ENCODE measurements at regions not wholly inside any gene's neighbourhood (a gene's known extent, or its start where the extent isn't known, plus 50 kb on each side); places are given as distances from the start of the nearest gene placed in this dataset.

- ChIA-PET CTCF (no interaction called here), POLR2A (no interaction called here)
- H3K4me3 ChIP-seq (ENCODE audit: low read depth, low read length) = no peak overlapping the region
- TF ChIP-seq, protein P1, sequence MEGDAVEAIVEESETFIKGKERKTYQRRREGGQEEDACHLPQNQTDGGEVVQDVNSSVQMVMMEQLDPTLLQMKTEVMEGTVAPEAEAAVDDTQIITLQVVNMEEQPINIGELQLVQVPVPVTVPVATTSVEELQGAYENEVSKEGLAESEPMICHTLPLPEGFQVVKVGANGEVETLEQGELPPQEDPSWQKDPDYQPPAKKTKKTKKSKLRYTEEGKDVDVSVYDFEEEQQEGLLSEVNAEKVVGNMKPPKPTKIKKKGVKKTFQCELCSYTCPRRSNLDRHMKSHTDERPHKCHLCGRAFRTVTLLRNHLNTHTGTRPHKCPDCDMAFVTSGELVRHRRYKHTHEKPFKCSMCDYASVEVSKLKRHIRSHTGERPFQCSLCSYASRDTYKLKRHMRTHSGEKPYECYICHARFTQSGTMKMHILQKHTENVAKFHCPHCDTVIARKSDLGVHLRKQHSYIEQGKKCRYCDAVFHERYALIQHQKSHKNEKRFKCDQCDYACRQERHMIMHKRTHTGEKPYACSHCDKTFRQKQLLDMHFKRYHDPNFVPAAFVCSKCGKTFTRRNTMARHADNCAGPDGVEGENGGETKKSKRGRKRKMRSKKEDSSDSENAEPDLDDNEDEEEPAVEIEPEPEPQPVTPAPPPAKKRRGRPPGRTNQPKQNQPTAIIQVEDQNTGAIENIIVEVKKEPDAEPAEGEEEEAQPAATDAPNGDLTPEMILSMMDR (IDR thresholded peaks at IDR 0.05; ENCODE audit: insufficient read depth, low read length, missing control alignments) = no peak
- DNase-seq (ENCODE audit: low read depth, low spot score) = no peak
Observed at GRCh38 chr2:75792146-75792545, 81.4 kb upstream of the GCFC2 start.

DNA sequence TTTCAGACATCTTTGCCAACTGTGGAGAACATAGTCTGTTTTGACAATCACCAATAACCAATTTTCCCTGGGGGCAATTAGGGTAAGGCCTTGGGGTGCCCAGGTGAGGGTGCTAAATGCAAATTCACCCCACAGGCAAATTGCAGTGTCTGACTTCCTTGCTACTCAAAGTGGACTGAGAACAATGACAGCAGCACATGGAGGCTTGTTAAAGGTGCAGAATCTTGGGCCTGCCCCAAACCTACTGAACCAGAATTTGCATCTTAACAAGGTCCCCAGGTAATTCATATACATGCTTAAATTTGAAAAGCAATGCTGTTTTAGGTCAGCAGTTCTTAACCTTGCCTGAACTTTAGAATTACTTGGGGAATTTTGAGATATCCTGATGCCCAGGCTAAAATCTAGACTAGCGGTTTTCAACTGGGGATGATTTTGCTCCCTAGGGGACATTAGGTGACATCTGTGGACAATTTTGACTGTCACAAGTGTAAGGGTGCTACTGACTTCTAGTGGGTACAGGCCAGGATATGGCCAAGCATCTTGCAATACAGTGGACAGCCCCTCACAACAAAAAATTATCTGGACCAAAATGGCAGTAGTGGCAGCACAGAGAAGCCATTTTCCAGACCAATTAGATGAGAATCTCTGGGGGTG lies 80.2 kb upstream of the GCFC2 start:
- H3K4me3 ChIP-seq (ENCODE audit: low read depth, low read length) = no peak overlapping the region
- DNase-seq (ENCODE audit: low read depth, low spot score) = no peak
- CTCF ChIA-PET = no interaction called here
- TF ChIP-seq, protein P1 (IDR thresholded peaks at IDR 0.05; ENCODE audit: insufficient read depth, low read length, missing control alignments) = no peak
- POLR2A ChIA-PET = no interaction called here

- TF ChIP-seq, protein P1 (IDR thresholded peaks at IDR 0.05; ENCODE audit: insufficient read depth, low read length, missing control alignments) = no peak
- CTCF ChIA-PET = no interaction called here
- DNase-seq (ENCODE audit: low read depth, low spot score) = no peak
- H3K4me3 ChIP-seq (ENCODE audit: low read depth, low read length) = no peak overlapping the region
- POLR2A ChIA-PET = no interaction called here
Observed at GRCh38 chr2:75790121-75790813, 79.6 kb upstream of the GCFC2 start.

- CTCF ChIA-PET = interaction anchor here (0.9 to 1.5 kb wide), 2 partner anchors 22 to 811 kb away, joined by 3 to 5 read pairs; no protein-coding TSS in a partner anchor
- POLR2A ChIA-PET = no interaction called here
- H3K4me3 ChIP-seq (ENCODE audit: low read depth, low read length) = no peak overlapping the region
- TF ChIP-seq, protein P1 (IDR thresholded peaks at IDR 0.05; ENCODE audit: insufficient read depth, low read length, missing control alignments) = no peak
- no peak for DNase-seq (ENCODE audit: low read depth, low spot score)
Observed at GRCh38 chr2:75788902-75789301, 78.2 kb upstream of the GCFC2 start.

DNA sequence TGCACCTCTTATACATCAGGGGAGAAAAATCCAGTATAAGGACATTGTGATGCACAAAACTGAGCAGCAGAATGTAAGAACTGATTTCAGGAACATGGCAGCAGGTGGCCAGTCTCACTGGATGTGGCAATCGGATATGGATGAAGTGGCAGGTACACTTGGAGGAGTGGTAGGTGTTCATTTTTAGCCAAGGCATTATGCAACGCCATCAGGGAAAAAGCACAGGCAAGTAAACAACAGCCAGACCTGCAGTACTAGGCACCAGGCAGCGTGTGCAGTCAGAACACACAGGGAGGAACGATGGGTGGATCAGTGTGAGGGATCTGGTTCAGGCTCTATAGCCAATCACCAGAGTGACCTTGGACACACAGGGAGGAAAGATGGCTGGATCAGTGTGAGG lies 77.4 kb upstream of the GCFC2 start:
- CTCF ChIA-PET = interaction anchor here (0.9 to 1.5 kb wide), 3 partner anchors 8 to 812 kb away, joined by 3 to 5 read pairs (median 3); no protein-coding TSS in a partner anchor
- TF ChIP-seq, protein P1 (IDR thresholded peaks at IDR 0.05; ENCODE audit: insufficient read depth, low read length, missing control alignments) = no peak
- H3K4me3 ChIP-seq (ENCODE audit: low read depth, low read length) = no peak overlapping the region
- no peak for DNase-seq (ENCODE audit: low read depth, low spot score)
- POLR2A ChIA-PET = no interaction called here

- TF ChIP-seq, protein P1 (IDR thresholded peaks at IDR 0.05; ENCODE audit: insufficient read depth, low read length, missing control alignments) = no peak
- ChIA-PET POLR2A (no interaction called here), CTCF (interaction anchor here (1.0 to 1.5 kb wide), 3 partner anchors 9 to 812 kb away, joined by 3 to 5 read pairs (median 3); no protein-coding TSS in a partner anchor)
- no peak for DNase-seq (ENCODE audit: low read depth, low spot score)
- no peak overlapping the region for H3K4me3 ChIP-seq (ENCODE audit: low read depth, low read length)
Observed at GRCh38 chr2:75787532-75788132, 76.9 kb upstream of the GCFC2 start.
